B cell (primary cell): ENCODE measurements at regions not wholly inside any gene's neighbourhood (a gene's known extent, or its start where the extent isn't known, plus 50 kb on each side); places are given as distances from the start of the nearest gene placed in this dataset.

Experiments
- ATAC-seq: fragments of 200-7000 bp; cut with Tn5 transposase; one replicate; pipeline ENCODE4 v1.10.0; 2021; ENCODE audit warnings: low read depth, mild to moderate bottlenecking, moderate number of reproducible peaks, moderate library complexity
- CTCF ChIA-PET: fragments of 350-600 bp; sonication (Branson Sonifier 250); formaldehyde crosslinking; loops from one replicate; lab custom pipeline; 2021; ENCODE audit warnings: antibody characterized with exemption, inconsistent platforms; lab: Charles Lee
- POLR2A ChIA-PET: fragments of 350-600 bp; sonication (Branson Sonifier 250); formaldehyde crosslinking; loops from one replicate; lab custom pipeline; 2021; ENCODE audit warnings: antibody characterized with exemption; lab: Charles Lee
- DNase-seq: peaks from one replicate; pipeline ENCODE4 v3.0.0; 2013
- H2AFZ ChIP-seq: 2 replicates; pipeline ENCODE4 v1.6.1; 2012; ENCODE audit warnings: mild to moderate bottlenecking, low read depth, low read length; ENCODE audit not compliant: insufficient read depth, poor library complexity, severe bottlenecking
- H3K27ac ChIP-seq, 2 donors: 1 replicate in 1 of 2; 2 replicates in 1 of 2; pipeline ENCODE4 v1.5.1; 2012 to 2013; ENCODE audit warnings: low read length in 2 of 2, mild to moderate bottlenecking in 2 of 2, moderate library complexity in 1 of 2
- H3K27me3 ChIP-seq, 4 experiments: fragments of 200-600 bp in 1 of 4; sonication (generic) in 1 of 4; replicated peaks in 1 of 4; 1 replicate in 2 of 4; 2 replicates in 2 of 4; pipeline versions ENCODE4 v1.6.1 to v1.7.0; 2013 to 2016; ENCODE audit warnings: low read length in 3 of 4, mild to moderate bottlenecking in 2 of 4, mixed read lengths in 1 of 4, moderate library complexity in 1 of 4; ENCODE audit not compliant: insufficient read depth in 4 of 4, control insufficient read depth in 3 of 4; ENCODE audit errors: control extremely low read depth in 1 of 4
- H3K36me3 ChIP-seq, 2 experiments: replicated peaks in 1 of 2; 1 replicate in 1 of 2; 2 replicates in 1 of 2; pipeline versions ENCODE4 v1.6.1 to v1.7.1; 2013; ENCODE audit warnings: low read length in 1 of 2; ENCODE audit not compliant: insufficient read depth in 2 of 2, control insufficient read depth in 1 of 2; ENCODE audit errors: control extremely low read depth in 1 of 2, extremely low read depth in 1 of 2
- H3K4me1 ChIP-seq, 2 donors: fragments of 200-600 bp in 1 of 2; sonication (generic) in 1 of 2; 1 replicate in 1 of 2; 2 replicates in 1 of 2; pipeline versions ENCODE4 v1.5.1 to v1.6.1; 2013 to 2017; ENCODE audit warnings: low read length in 2 of 2; ENCODE audit not compliant: control insufficient read depth in 2 of 2, insufficient read depth in 2 of 2
- H3K4me2 ChIP-seq: replicated peaks from 2 replicates; pipeline ENCODE3; 2012; ENCODE audit warnings: mild to moderate bottlenecking, low read depth, low read length; ENCODE audit not compliant: poor library complexity, severe bottlenecking
- H3K4me3 ChIP-seq, 5 experiments: fragments of 200-600 bp in 1 of 5; sonication (generic) in 1 of 5; 1 replicate in 3 of 5; 2 replicates in 2 of 5; pipeline versions ENCODE4 v1.5.1 to v1.7.0; 2011 to 2016; ENCODE audit warnings: low read length in 4 of 5, mild to moderate bottlenecking in 4 of 5, low read depth in 2 of 5, control low read depth in 1 of 5, moderate library complexity in 1 of 5; ENCODE audit not compliant: insufficient read depth in 1 of 5; ENCODE audit errors: control extremely low read depth in 1 of 5, extremely low read depth in 1 of 5
- H3K79me2 ChIP-seq: fragments of 200-600 bp; sonication (generic); one replicate; pipeline ENCODE4 v1.6.0; 2016; ENCODE audit warnings: low read length; ENCODE audit not compliant: control insufficient read depth, insufficient read depth
- H3K9ac ChIP-seq: fragments of 200-600 bp; sonication (generic); 2 replicates; pipeline ENCODE4 v1.6.1; 2017; ENCODE audit warnings: mild to moderate bottlenecking, low read length, moderate library complexity
- H3K9me3 ChIP-seq, 3 donors: one replicate each; pipeline versions ENCODE4 v1.6.1 to v1.7.1; 2013; ENCODE audit warnings: low read length in 2 of 3; ENCODE audit not compliant: control insufficient read depth in 2 of 3, insufficient read depth in 1 of 3; ENCODE audit errors: control extremely low read depth in 1 of 3
- H4K20me1 ChIP-seq: 2 replicates; pipeline ENCODE4 v1.6.0; 2012; ENCODE audit warnings: mild to moderate bottlenecking, low read length; ENCODE audit not compliant: insufficient read depth, control insufficient read depth, poor library complexity, severe bottlenecking
- H3K27ac Mint-ChIP-seq: one replicate; pipeline ENCODE4 v1.8.0; 2021; ENCODE audit warnings: mixed read lengths
- H3K27me3 Mint-ChIP-seq: one replicate; pipeline ENCODE4 v1.8.0; 2021; ENCODE audit warnings: mixed read lengths
- H3K4me1 Mint-ChIP-seq: one replicate; pipeline ENCODE4 v1.8.0; 2021; ENCODE audit warnings: mixed read lengths
- H3K4me3 Mint-ChIP-seq: one replicate; pipeline ENCODE4 v1.8.0; 2021; ENCODE audit warnings: mixed read lengths
- H3K9me3 Mint-ChIP-seq: one replicate; pipeline ENCODE4 v1.8.0; 2022; ENCODE audit warnings: mixed read lengths; ENCODE audit not compliant: insufficient read depth
- EZH2 ChIP-seq: IDR thresholded peaks from 2 replicates; pipeline ENCODE4 v1.6.1; 2012; ENCODE audit warnings: borderline replicate concordance, low read depth, mild to moderate bottlenecking, moderate library complexity, low read length; ENCODE audit not compliant: insufficient read depth, poor library complexity, severe bottlenecking
- WGBS: methylation state at CpG from one replicate; pipeline ENCODE4 v1.1.5; 2013; ENCODE audit warnings: missing lambda C conversion rate; ENCODE audit not compliant: insufficient coverage; 5-methylcytosine and 5-hydroxymethylcytosine counted together
- intact Hi-C: fragments of 100-400 bp; cut with micrococcal nuclease; formaldehyde crosslinking; loops from one replicate; pipeline ENCODE4 v1.10.0; 2022
- TF ChIP-seq, protein P1 (sequence below): fragments of 200-600 bp; IDR thresholded peaks from one replicate; pipeline ENCODE4 v1.8.0; 2022; ENCODE audit warnings: antibody characterized with exemption, mild to moderate bottlenecking

DNA sequence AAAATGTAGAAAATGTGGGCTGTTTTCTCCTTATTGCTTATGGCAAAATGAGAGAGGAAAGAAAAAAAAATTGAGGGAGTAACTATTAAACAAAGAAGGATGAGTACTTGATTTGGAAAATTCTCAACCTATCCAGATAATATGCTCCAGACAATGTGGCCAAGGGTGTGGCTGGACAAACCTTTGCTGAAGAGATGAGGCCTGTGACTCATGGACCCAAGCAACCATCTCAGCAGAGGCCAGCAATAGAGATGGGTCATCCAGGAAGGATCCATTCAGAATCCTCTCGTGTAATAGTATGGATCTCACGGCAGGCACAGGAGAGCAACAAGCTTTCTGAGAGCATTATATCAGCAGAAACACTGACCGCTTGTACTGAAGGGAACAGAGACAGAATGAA lies 120.3 kb upstream of the CELF2 start:
- Histone ChIP-seq H3K4me1 (no peaks in the 10 kb centered on the region), H3K27me3 (peaks cover 0 to 9% (median 0%) of the 10 kb centered on the region in 4 experiments), H3K9ac (no peak overlapping the region), H4K20me1 (no peaks in the 10 kb centered on the region), H3K9me3 (peaks cover 0 to 1% (median 0%) of the 10 kb centered on the region in 3 donors), H3K79me2 (no peaks in the 10 kb centered on the region), H3K4me2 (no peak overlapping the region), H3K36me3 (no peaks in the 10 kb centered on the region), H3K27ac (no peak overlapping the region), H3K4me3 (no peak overlapping the region), H2AFZ (no peak overlapping the region)
- 93% methylated on average over 3 of the region's 3 CpGs for WGBS
- Mint-ChIP-seq H3K27ac (no peak overlapping the region), H3K9me3 (peaks cover 6% of the 10 kb centered on the region), H3K4me1 (no peaks in the 10 kb centered on the region), H3K4me3 (no peak overlapping the region), H3K27me3 (peaks cover 24% of the 10 kb centered on the region)
- no peak for DNase-seq
- CTCF ChIA-PET = no interaction called here
- no peak for ATAC-seq
- POLR2A ChIA-PET = interaction anchor here (0.6 kb wide), 1 partner anchor 346 kb away, joined by 4 read pairs; no protein-coding TSS in a partner anchor
- TF ChIP-seq, protein P1, sequence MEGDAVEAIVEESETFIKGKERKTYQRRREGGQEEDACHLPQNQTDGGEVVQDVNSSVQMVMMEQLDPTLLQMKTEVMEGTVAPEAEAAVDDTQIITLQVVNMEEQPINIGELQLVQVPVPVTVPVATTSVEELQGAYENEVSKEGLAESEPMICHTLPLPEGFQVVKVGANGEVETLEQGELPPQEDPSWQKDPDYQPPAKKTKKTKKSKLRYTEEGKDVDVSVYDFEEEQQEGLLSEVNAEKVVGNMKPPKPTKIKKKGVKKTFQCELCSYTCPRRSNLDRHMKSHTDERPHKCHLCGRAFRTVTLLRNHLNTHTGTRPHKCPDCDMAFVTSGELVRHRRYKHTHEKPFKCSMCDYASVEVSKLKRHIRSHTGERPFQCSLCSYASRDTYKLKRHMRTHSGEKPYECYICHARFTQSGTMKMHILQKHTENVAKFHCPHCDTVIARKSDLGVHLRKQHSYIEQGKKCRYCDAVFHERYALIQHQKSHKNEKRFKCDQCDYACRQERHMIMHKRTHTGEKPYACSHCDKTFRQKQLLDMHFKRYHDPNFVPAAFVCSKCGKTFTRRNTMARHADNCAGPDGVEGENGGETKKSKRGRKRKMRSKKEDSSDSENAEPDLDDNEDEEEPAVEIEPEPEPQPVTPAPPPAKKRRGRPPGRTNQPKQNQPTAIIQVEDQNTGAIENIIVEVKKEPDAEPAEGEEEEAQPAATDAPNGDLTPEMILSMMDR = no peak
- TF ChIP-seq EZH2 = no peak
- intact Hi-C loops = no loop called here

DNA sequence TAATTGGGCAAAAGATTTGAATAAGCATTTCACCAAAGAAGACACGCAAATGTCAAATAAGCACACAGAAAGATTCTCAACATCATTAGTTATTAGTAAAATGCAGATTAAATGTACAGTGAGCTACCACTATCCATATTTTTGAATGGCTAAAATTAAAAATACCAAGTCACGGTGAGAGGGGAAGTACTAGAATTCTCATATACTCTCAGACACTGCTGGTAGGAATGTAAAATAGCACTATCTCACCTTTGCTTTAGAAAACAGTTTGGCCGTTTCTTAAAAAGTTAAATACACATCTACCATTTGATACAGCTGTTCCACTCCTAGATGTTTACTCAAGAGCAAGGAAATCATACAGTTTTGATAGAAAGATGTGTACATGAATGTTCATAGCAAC lies 115.8 kb upstream of the CELF2 start:
- Histone ChIP-seq H3K9me3 (peaks cover 0 to 4% (median 0%) of the 10 kb centered on the region in 3 donors), H3K27me3 (peaks cover 0 to 9% (median 0%) of the 10 kb centered on the region in 4 experiments), H3K27ac (no peak overlapping the region), H3K4me2 (no peak overlapping the region), H3K4me3 (no peak overlapping the region), H3K9ac (no peak overlapping the region), H3K4me1 (no peaks in the 10 kb centered on the region), H4K20me1 (no peaks in the 10 kb centered on the region), H3K79me2 (no peaks in the 10 kb centered on the region), H2AFZ (no peak overlapping the region), H3K36me3 (no peaks in the 10 kb centered on the region)
- ATAC-seq (no peak), DNase-seq (no peak)
- H3K4me3 Mint-ChIP-seq = no peak overlapping the region
- WGBS = no CpG with 5 or more reads among the region's 3 CpGs
- intact Hi-C loops = no loop called here
- no peak overlapping the region for H3K27ac Mint-ChIP-seq
- ChIA-PET CTCF (no interaction called here), POLR2A (no interaction called here)
- H3K9me3 Mint-ChIP-seq = no peaks in the 10 kb centered on the region
- no peak for TF ChIP-seq EZH2
- TF ChIP-seq, protein P1 = no peak
- H3K27me3 Mint-ChIP-seq = peaks cover 12% of the 10 kb centered on the region
- no peaks in the 10 kb centered on the region for H3K4me1 Mint-ChIP-seq
